GM21447 (cell line): ENCODE measurements at regions not wholly inside any gene's neighbourhood (a gene's known extent, or its start where the extent isn't known, plus 50 kb on each side); places are given as distances from the start of the nearest gene placed in this dataset.
A peak's percentile ranks its signal among the peaks of the same experiment; 100 is the strongest.
"Not testable (repeated sequence)": the region's sequence is repeated elsewhere in the genome, so short reads cannot be mapped to it uniquely, and the experiment has no call there.

Experiments used
- ATAC-seq: cut with Tn5 transposase; IDR thresholded peaks from one replicate; pipeline ENCODE4 v1.9.1; 2021; ENCODE audit not compliant: unreplicated experiment

GRCh38 chr3:104066658-104067057 is 1300.1 kb upstream of the ALCAM start:
- ATAC-seq = no peak

GRCh38 chr3:104069114-104069513 is 1297.6 kb upstream of the ALCAM start:
- no peak for ATAC-seq

GRCh38 chr3:104070906-104071305 is 1295.8 kb upstream of the ALCAM start:
- no peak for ATAC-seq

- ATAC-seq = no peak
Measured at GRCh38 chr3:104080088-104080626, 1286.6 kb upstream of the ALCAM start.

- ATAC-seq = no peak
Measured at GRCh38 chr3:104088738-104089137, 1278.0 kb upstream of the ALCAM start.

- not testable (repeated sequence) for ATAC-seq
Measured at GRCh38 chr3:104089987-104090386, 1276.7 kb upstream of the ALCAM start.

- ATAC-seq = no peak
Measured at GRCh38 chr3:104101736-104102135, 1265.0 kb upstream of the ALCAM start.

GRCh38 chr3:104102386-104102785 is 1264.3 kb upstream of the ALCAM start:
- ATAC-seq = peak; percentile 92

GRCh38 chr3:104106276-104106675 is 1260.4 kb upstream of the ALCAM start:
- ATAC-seq = no peak

- ATAC-seq = no peak
Measured at GRCh38 chr3:104108522-104108921, 1258.2 kb upstream of the ALCAM start.

GRCh38 chr3:104126463-104126862 is 1240.2 kb upstream of the ALCAM start:
- ATAC-seq = no peak

GRCh38 chr3:104126864-104127553 is 1239.7 kb upstream of the ALCAM start:
- no peak for ATAC-seq

GRCh38 chr3:104127830-104128229 is 1238.9 kb upstream of the ALCAM start:
- ATAC-seq = no peak

- ATAC-seq = no peak
Measured at GRCh38 chr3:104132566-104133403, 1233.9 kb upstream of the ALCAM start.

GRCh38 chr3:104133630-104134029 is 1233.1 kb upstream of the ALCAM start:
- ATAC-seq = no peak

- ATAC-seq = no peak
Measured at GRCh38 chr3:104137116-104137515, 1229.6 kb upstream of the ALCAM start.

- ATAC-seq = no peak
Measured at GRCh38 chr3:104145164-104145563, 1221.5 kb upstream of the ALCAM start.

- ATAC-seq = no peak
Measured at GRCh38 chr3:104149154-104149553, 1217.6 kb upstream of the ALCAM start.

GRCh38 chr3:104150724-104151123 is 1216.0 kb upstream of the ALCAM start:
- no peak for ATAC-seq

- no peak for ATAC-seq
Measured at GRCh38 chr3:104154896-104155295, 1211.8 kb upstream of the ALCAM start.

GRCh38 chr3:104165866-104166265 is 1200.8 kb upstream of the ALCAM start:
- ATAC-seq = no peak

GRCh38 chr3:104168386-104168785 is 1198.3 kb upstream of the ALCAM start:
- ATAC-seq = no peak
